Lower leg skin (tissue), 4 donors: ENCODE measurements at regions not wholly inside any gene's neighbourhood (a gene's known extent, or its start where the extent isn't known, plus 50 kb on each side); places are given as distances from the start of the nearest gene placed in this dataset.
A peak's percentile ranks its signal among the peaks of the same experiment; 100 is the strongest.

ENCODE experiments used
- DNase-seq, 2 donors: peaks; one replicate each; pipeline ENCODE4 v3.0.0-alpha.2; 2019; ENCODE audit warnings: low spot score in 2 of 2
- H3K4me3 ChIP-seq: fragments of 200-600 bp; sonication (generic); 2 replicates; pipeline ENCODE4 v1.5.1; 2017; ENCODE audit warnings: mild to moderate bottlenecking, low read depth; ENCODE audit not compliant: poor library complexity, severe bottlenecking
- POLR2A ChIP-seq, 2 donors: fragments of 450-650 bp; IDR thresholded peaks; one replicate each; pipeline ENCODE4 v1.6.1; 2016 to 2017; ENCODE audit warnings: antibody characterized with exemption in 2 of 2, mild to moderate bottlenecking in 1 of 2, moderate library complexity in 1 of 2
- WGBS, 2 donors: methylation state at CpG; one replicate each; pipeline ENCODE4 v1.1.5; 2018; 5-methylcytosine and 5-hydroxymethylcytosine counted together
- intact Hi-C: fragments of 100-400 bp; cut with DNase I; formaldehyde crosslinking; loops from one replicate; pipeline ENCODE4 v1.15.0; 2023; ENCODE audit warnings: low total_unique reads
- TF ChIP-seq, protein P1 (sequence below), 3 donors: fragments of 450-650 bp; IDR thresholded peaks; one replicate each; pipeline ENCODE4 v1.5.1; 2016; ENCODE audit warnings: antibody characterized with exemption in 3 of 3, mild to moderate bottlenecking in 3 of 3, moderate library complexity in 2 of 3

DNA sequence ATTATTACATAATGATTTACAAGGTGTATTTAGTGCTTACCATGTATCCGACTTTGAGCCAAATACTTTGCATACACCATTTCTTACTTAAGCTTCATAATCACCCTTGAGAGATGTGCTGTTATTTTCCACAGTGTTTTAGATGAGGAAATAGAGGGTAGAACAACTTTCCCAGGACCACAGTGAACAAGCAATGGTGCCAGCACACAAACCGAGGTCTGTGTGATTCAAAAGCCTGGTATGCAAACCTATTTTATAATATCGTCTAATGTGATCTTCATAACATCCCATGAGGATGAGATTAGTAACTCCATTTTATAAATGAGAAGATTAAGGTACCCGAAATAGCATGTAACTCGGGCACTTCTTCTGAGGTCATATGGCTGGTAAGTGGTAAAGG, 294.7 kb downstream of the NSG2 start:
- TF ChIP-seq, protein P1, sequence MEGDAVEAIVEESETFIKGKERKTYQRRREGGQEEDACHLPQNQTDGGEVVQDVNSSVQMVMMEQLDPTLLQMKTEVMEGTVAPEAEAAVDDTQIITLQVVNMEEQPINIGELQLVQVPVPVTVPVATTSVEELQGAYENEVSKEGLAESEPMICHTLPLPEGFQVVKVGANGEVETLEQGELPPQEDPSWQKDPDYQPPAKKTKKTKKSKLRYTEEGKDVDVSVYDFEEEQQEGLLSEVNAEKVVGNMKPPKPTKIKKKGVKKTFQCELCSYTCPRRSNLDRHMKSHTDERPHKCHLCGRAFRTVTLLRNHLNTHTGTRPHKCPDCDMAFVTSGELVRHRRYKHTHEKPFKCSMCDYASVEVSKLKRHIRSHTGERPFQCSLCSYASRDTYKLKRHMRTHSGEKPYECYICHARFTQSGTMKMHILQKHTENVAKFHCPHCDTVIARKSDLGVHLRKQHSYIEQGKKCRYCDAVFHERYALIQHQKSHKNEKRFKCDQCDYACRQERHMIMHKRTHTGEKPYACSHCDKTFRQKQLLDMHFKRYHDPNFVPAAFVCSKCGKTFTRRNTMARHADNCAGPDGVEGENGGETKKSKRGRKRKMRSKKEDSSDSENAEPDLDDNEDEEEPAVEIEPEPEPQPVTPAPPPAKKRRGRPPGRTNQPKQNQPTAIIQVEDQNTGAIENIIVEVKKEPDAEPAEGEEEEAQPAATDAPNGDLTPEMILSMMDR (IDR thresholded peaks at IDR 0.05): no peak
- TF ChIP-seq POLR2A (IDR thresholded peaks at IDR 0.05): no peak
- intact Hi-C loops: no loop called here
- no peak for DNase-seq
- WGBS, 2 donors: 42 to 55% methylated on average over 5 of the region's 5 CpGs
- no peak overlapping the region for H3K4me3 ChIP-seq

DNA sequence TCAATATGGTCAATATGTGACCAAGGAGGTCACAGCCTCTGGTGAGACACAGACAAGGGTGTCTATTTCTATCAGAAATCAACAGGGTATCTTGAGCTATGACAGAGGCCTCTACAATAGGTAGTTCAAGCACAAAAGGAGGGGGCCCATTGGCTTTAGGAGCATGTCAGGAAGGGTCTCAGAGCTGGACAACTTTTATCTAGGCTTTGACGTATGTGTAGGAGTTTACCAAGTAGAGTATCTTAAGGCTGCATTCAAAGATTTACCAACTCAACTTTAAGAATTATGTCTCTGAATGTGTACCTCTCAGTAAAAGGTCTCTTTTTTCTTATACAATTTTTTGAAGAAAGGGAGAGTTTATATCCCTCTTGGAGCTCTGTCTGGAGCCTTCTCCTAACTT, 297.2 kb downstream of the NSG2 start:
- intact Hi-C loops: no loop called here
- TF ChIP-seq POLR2A (IDR thresholded peaks at IDR 0.05): no peak
- TF ChIP-seq, protein P1 (IDR thresholded peaks at IDR 0.05): no peak
- 93 to 95% methylated on average over 1 of the region's 1 CpG for WGBS, 2 donors
- no peak overlapping the region for H3K4me3 ChIP-seq
- no peak for DNase-seq

DNA sequence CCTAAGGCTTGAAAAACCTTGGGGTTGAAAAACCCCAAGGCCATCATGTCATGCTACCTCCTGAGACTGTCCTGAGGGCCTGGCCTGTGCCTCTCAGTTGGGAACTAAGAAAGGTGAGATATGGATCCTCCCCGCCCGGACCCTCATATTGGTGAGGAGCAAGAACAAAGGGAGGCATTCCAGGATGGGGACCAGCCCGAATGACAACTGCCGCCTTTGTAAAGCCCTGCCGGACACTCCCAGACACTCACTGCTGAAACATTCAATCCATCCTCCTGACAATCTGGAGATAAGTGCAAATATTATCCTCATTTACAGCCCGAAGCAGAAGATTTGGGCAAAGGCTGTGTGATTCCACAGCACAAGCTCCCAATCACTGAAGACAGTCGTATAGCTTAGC, 298.3 kb downstream of the NSG2 start:
- peak in 1 of 2 donors; percentile 84 for DNase-seq
- H3K4me3 ChIP-seq: no peak overlapping the region
- TF ChIP-seq, protein P1 (IDR thresholded peaks at IDR 0.05): no peak
- TF ChIP-seq POLR2A (IDR thresholded peaks at IDR 0.05): no peak
- WGBS, 2 donors: 88% methylated on average over 7 of the region's 7 CpGs
- intact Hi-C loops: no loop called here

DNA sequence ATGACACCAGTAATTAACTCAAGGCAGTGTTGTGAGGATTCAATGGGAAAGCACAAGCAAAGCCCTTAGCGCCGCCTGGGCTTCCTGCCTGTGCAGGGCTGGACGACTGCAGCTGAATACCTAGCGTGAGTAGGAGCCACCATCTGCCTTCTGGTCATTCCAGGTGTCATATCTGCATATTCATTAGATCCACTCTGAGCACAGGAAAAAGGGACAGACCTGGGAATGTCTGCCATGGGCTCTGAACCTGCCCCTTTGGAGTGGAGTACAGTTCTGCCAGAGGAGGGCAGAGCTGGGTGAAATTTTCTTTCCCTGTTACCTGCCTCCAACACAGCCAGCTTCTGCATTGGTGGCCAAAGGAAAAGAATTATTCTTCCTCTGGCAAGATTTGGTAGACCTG, 298.8 kb downstream of the NSG2 start:
- 67 to 100% methylated on average over 2 to 4 of the region's 4 CpGs for WGBS, 2 donors
- DNase-seq: peak in 1 of 2 donors; percentile 40
- no peak overlapping the region for H3K4me3 ChIP-seq
- TF ChIP-seq, protein P1 (IDR thresholded peaks at IDR 0.05): no peak
- no peak for TF ChIP-seq POLR2A (IDR thresholded peaks at IDR 0.05)
- intact Hi-C loops: no loop called here

DNA sequence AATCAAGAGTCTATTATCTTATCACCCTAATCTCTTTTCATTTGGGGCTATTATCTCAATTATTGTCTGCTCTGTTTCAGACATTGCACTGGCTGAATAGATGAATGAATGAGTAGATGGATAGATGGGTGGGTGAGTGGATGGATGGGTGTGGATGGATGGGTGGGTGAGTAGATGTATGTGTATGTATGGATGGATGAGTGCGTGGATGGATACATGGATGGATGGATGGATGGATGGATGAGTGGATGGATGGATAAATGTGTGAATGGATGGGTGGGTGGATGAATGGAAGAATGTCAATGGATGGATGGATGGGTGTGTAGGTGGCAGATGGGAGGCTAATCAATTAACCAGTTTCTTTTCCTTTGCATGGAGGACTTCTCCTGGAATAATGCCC, 301.7 kb downstream of the NSG2 start:
- intact Hi-C loops: no loop called here

More for the DNA sequence above, 301.7 kb downstream of the NSG2 start:
- TF ChIP-seq, protein P1 (IDR thresholded peaks at IDR 0.05): no peak
- TF ChIP-seq POLR2A (IDR thresholded peaks at IDR 0.05): no peak
- DNase-seq: no peak
- whole genome bisulfite sequencing, 2 donors: 94 to 95% methylated on average over 1 of the region's 1 CpG
- H3K4me3 ChIP-seq: no peak overlapping the region
